ENCODE measurements at regions not wholly inside any gene's neighbourhood (a gene's known extent, or its start where the extent isn't known, plus 50 kb on each side); places are given as distances from the start of the nearest gene placed in this dataset.
A peak's percentile ranks its signal among the peaks of the same experiment; 100 is the strongest.
"Not testable (repeated sequence)": the region's sequence is repeated elsewhere in the genome, so short reads cannot be mapped to it uniquely, and the experiment has no call there.

DNA sequence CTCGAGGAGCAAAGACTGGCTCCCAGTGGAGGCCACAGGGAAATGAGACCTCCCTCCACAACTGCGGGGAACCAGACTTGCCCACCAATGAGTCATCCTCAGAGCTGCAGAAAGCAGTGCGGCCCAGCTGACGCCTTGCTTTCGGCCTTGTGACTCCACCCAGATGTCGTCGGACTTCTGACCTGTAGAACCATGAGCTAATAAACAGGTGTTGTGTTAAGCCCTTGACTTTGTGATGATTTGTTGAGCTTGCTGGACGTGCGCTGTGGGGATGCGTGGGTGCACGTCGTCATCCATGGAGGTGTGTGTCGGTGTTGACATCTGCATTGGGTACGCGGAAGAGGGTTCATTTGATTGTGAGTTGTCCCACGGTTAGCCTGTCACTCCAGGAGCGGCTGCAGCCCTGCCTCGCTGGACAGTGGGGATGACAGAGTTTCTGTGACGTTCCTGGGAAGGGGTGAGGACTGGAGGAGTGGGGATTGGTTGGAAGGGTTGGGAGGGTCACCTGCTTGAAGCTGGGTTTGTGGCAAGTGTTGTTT lies 154.1 kb downstream of the SH3BP4 start:
- no peak for DNase-seq (ENCODE audit: low spot score)

DNA sequence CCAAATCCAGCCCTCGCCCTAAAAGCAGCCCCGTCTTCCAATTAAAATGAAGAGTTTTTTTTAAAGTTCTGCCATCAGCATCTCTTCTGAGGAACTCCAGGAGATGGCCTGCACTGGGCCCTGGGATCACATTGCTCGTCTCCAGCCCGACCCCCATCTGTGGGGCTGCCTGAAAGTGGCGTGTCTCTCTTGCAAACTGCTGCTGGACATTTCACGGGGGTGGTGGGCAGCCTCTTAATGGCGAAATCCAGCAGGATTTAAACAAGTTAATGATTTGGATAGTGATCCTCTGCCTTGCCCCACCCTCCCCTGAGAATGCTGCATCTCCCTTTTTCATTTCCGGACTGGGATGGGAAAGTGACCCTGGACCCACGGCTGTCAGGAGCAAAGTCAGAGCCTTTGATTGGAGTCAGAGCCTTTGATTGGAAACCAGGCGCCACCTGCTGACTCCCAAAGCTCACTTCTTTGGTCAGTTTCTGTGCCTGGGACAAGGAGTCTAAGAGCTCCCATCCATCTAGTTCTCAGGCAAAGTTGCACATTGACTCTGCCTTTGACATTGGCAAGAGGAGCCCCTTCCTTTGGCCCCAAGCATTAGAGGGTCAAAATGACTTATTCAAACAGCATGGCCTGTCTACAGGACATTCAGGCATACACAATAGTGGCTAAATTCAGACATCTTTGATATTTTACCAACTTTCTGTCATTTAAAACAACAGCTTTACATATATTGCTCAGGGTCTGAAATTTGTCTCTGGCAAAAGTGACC lies 155.2 kb downstream of the SH3BP4 start:
- DNase-seq (ENCODE audit: low spot score): peak; percentile 66

DNA sequence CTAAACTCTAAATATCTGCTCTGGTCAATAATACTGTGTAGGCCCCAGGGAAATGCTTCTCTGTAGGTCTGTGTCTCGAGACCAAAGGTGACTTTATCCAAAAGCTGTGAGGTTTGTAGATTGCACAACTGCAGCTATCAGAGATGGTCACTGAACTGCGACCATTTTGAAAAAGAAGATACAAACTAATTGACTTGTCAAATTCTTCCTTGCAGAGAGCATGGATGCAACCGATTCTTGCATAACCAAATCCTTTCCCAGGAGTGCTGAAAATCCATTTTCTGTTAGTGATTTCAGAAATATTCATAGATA lies 155.8 kb downstream of the SH3BP4 start:
- DNase-seq (ENCODE audit: low spot score): no peak

DNA sequence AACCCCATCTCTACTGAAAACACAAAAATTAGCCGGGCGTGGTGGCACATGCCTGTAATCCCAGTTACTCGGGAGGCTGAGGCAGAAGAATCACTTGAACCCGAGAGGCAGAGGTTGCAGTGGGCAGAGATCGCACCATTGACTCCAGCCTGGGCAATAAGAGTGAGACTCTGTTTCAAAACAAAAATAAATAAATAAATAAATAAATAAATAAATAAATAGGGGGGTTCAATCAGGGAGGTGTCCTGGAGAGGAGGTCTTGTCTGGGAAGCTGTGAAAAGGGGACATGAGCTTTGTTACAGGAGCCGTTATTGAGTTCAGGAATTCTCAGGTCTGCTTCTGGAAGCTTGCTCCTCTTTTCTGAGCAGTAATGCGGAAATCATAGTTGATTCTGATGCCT lies 157.7 kb downstream of the SH3BP4 start:
- not testable (repeated sequence) for DNase-seq (ENCODE audit: low spot score)

DNA sequence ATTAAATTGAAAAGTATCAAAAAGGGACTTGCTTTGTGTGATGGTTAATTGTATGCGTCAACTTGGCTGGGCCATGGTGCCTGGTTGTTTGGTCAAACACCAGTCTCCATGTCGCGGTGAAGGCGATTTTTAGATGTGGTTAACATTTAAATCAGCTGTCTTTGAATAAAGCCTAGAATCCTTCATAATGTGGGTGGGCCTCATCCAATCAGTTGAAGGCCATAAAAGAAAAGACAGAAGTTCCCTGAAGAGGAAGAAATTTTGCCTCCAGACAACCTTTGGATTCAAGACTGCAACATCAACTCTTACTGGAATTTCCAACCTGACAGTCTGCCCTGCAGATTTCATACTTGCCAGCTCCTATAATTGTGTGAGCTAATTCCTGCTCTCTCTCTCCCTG lies 160.5 kb downstream of the SH3BP4 start:
- DNase-seq (ENCODE audit: low spot score): no peak

DNA sequence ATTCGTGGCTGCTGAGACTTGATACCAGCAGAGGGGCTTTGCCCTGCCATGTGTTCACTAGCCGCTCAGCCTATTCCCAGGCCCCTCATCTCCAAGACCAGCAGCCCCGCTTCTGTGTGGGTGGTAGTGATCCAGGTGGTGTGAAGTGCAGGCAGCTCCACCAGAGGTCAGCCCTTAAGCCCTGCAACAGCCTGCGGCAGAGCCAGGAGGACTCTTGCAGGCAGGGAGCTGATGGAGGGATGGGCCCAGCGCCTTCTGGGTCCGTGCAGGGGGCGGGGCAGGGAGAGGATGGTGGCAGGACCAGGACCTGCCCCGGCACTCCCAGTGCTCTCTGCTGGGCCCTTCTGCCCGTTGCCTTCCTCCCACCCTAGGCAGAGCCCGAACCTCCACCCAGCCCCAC lies 162.0 kb downstream of the SH3BP4 start:
- no peak for DNase-seq (ENCODE audit: low spot score)

DNA sequence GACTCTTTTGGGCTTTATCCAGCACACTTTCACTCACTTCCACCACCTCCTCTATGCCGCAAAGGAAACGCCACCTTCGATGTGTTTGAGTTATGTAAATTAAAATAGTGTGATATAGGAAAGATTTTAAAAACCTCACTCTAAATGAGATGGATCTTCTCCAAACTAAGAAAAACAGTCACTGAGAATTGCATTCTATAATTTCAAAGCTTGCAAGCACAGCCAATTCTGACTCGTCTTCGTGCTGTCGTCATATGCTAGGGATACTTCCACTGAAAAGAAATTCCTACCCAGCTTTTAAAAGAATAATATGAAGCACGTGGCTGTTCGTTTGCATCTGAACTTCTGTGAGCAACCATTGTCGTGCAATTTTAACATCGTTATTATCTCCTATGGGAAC lies 162.5 kb downstream of the SH3BP4 start:
- DNase-seq (ENCODE audit: low spot score): no peak

DNA sequence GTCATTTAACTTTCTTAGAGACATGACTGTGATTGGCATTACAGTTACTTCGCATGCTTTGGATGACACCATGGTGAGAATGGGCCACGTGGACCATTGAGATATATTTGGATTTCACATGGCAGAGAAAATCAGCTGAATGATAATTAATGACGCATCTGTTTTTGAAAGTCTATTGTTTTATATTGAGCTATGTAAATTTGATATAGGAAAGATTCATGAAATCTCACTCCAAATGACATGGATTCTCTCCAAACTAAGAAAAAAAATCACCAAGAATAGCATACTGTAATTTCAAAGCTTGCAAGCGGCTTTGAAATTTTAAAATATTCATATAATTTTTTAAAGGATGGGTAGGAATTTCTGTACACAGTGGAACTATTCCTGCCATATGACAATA lies 163.7 kb downstream of the SH3BP4 start:
- no peak for DNase-seq (ENCODE audit: low spot score)

DNA sequence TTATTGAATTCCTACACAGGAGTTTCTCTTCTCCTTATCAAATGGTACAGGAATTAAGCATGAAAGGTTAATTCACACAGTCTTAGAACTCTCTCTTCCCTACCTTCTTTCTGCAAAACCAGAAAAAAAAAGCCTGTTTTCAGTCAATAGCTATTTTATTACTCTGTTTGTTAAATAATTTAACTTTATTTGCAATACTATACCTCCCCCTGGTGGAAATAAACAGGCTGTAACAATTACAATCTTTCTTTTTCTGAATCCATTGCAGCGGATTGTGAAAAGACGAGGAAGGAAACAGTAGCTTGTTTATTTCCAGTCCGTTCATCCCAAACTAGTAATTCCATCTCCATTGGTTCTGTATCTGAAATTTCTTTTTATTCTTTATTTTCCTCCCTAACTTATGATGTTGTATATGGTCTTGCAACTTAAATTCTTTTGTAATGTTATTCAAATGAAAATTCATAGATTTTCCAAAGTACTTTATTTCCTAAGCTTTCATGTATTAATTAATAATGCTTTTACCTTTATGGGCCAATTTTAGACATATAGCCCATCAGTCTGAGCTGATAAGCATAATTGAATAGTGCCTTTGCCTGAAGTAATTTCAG lies 165.2 kb downstream of the SH3BP4 start:
- no peak for DNase-seq (ENCODE audit: low spot score)

DNA sequence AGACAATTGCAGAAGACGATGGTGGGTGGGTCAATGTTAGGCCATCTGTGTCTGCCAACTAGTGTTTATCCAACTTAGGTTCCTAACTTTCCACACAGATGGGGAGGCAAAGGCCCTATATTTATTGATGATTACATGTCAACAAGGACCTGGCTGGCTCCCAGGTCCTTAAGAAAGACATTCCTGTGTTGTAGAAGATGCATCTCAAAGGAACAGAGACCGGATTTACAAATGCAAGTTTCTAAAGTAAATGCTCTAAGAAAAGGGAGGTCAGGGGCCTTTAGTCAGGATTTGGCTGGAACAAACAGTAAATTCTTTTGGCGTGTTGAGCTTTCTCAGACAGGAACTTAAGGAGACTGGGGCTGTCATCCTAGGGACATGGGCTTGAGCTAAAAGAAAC lies 175.0 kb downstream of the SH3BP4 start:
- no peak for DNase-seq (ENCODE audit: low spot score)

DNA sequence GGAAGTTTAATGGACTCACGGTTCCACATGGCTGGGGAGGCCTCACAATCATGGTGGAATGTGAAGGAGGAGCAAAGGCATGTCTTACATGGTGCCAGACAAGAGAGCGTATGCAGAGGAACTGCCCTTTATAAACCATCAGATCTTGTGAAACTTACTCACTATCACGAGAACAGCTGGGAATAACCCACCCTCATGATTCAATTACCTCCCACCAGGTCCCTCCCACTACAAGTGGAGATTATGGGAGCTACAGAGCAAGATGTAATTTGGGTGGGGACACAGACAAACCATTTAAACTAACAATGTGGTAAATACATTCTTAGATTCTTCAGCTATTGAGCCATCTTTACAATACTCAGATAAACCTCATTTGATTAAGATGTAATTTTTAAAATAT lies 176.1 kb downstream of the SH3BP4 start:
- DNase-seq (ENCODE audit: low spot score): no peak

DNA sequence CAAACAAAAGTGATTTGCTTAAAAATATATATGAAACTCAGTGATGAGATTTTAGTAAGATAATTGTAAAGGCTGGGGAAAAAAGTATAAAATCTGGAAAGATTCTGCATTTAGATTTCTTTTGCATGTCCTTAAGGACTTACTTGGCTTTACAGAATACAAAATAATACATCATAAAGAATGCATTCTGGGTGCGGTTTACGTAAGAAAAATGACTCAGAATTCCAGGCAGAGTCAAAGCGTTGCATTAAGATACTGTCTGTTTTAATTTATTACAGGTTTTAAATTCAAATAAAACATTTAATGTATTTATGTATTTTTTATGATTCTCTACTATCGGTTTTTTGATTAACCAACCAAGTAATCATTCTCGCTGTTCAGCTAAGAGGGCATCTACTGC lies 178.0 kb downstream of the SH3BP4 start:
- no peak for DNase-seq (ENCODE audit: low spot score)

DNA sequence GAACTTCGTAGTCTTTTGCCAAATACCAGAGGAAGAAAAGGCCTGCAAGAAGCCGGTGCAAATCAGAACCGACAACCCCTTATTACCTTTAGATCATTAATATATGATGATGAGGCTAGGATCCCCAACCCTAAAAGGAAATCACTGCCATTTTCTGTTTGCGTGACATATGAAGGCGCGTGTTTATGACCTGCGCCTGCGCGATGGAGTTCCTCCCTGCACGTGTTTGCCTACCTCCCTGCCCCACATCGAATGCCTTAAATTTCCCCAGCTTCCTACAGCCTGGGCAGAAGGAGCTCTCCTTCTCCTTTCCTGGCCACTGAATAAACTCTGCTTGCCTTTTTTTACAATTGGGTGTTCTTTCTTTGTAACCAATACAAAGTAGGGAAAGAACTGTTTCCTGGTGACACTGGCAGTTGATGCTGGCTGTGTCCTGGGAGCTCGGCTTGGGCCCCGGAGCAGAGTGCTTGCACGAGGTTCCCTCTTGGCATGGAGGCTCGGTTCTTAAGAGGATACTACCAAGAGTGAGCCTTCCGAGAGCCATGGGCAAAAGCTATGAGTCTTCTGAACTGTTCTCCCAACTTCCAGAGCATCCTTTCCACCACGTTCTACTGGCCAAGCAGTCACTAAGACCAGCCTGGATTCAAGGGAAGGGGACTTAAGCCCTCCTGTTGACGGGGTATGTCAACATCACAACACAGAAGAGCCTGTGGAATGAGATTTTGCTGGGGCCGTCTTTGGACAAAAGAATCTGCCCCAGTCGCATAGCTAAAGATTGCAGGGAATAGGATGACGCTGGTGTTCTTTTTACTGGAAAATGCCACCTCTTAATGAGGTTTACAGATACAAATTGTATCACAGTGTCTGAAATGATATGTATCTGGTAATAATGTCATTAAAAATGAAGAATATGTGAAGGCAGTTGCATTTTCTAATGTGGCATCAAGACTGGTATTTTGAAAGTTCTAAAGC lies 179.8 kb downstream of the SH3BP4 start:
- no peak for DNase-seq (ENCODE audit: low spot score)

DNA sequence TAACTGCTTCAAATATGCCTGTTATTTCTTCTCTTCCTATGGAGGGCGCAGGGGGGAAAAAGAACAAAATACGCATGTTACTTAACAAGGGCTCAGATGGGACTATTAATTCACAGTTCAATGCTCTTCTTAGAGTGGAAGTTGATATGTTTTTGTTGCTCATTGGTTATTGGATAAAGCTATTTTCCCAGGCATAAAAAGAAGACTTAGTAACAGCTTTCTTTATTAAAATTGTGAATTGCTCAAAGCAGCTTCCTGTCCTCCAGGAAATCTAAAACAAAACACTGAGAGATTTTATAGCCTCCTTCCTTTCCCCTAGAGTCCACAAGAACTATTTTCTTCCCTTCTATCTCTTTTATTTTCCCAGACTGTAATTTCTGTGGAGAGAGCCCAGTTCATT lies 180.8 kb downstream of the SH3BP4 start:
- no peak for DNase-seq (ENCODE audit: low spot score)

DNA sequence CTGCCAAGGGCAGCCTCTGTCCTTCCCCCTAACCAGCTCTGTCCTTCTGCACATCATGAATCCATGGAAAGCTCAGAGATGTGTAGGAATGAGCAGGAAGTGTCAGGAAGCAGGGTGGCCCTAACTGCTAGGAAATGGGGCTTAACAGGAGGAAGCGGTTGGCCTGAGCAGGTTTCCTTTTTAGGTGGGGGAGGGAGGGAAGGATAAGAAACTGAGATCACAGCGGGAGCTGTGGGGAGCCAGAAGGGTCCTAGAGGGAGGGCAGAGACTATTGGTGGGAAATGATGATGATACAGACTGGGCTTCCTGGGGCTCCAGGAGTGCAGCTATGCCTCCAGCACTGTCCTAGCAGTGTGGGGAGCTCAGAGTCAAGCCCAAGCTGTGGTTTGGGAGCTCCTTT lies 182.0 kb downstream of the SH3BP4 start:
- no peak for DNase-seq (ENCODE audit: low spot score)

DNA sequence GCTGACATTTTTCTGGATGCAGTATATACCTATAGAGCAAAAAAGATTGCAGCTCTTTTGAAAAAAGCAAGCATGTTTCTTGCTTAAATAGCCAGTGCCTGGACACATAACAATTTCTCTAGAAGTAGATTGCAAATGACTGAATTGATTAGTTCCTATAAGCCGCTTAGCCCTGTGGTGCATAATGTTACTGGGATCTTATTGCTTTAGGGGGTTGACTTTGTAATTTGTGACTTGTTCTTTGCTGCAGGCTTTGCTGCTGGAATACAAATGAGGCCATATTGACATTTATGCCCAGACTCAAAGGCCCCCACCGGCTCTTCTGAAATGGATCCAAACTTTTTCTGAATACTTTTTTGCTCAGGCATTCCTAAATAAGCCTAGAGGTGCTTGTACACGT lies 182.6 kb downstream of the SH3BP4 start:
- no peak for DNase-seq (ENCODE audit: low spot score)

DNA sequence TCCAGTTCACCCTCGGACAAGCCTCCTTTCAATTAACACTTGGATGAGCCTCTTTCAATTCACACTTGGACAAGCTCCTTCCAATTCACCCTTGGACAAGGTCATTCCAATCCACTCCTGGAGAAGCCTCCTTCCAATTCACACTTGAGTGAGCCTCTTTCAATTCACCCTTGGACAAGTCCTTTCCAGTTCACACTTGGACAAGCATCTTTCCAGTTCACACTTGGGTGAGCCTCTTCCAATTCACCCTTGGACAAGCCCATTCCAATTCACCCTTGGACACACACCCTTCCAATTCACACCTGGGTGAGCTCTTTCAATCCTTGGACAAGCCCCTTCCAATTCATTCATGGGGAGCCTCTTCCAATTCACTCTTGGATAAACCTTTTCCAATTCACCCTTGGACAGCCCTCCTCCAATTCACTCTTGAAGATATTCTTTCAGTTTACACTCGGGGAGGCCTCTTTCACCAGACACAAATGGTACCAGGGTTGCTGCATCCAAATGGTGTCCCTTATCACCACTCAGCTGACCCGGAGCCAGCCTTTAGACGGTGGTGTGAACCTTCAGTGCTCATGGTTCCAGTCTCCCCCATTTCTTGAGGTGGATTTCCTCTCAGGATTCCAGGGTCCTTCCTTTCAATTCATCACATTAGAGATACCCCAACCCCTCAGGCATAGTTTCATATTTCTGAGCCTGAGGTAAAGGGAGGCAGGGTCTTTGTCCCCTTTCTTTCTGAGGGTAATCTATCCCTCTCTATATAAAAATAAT lies 183.6 kb downstream of the SH3BP4 start:
- DNase-seq (ENCODE audit: low spot score): no peak

DNA sequence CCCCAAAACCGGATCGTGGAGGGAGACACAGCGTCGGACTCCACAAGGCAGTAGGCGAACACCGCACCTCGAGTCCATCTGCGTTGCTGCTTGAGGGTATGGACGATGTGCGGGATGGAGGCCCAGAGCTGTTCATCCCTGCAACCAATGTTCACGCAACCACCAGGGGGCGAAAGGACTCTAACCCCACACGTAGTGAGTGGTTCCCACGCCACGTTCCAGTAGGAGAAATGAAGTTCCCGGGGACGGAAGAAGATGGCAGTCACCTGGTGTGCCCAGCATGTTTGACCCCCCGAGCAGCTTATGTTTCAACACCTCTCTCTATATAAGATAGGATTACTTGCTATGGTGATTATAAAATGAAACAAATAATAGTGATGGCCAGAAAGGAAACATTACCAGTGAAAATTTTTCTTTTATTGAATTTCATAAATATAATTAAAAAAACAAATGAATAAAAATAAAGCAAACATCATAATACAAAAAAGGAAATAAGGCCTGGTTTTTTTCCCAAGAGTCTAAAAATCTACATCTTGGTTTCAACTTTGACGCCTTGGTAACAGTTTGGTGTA lies 184.3 kb downstream of the SH3BP4 start:
- DNase-seq (ENCODE audit: low spot score): peak; percentile 56

DNA sequence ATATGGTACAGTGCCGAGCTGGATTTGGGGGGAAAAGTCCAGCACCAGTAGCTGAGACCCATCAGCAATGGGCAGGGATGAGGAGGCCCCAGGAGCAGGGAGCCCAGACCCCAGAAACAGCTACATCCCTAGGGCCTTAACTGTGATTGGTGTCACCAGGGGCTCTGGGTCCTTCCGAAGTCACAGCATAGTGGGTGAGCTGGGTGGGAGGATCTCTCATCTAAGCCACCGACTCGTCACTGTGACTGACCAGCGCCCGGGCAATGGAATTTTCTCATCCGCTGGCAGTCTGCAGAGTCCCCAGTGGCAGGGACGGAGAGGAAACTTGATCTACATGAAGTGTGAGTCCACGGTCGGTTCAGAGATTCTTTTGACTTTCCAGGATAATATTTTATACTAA lies 186.5 kb downstream of the SH3BP4 start:
- DNase-seq (ENCODE audit: low spot score): no peak

DNA sequence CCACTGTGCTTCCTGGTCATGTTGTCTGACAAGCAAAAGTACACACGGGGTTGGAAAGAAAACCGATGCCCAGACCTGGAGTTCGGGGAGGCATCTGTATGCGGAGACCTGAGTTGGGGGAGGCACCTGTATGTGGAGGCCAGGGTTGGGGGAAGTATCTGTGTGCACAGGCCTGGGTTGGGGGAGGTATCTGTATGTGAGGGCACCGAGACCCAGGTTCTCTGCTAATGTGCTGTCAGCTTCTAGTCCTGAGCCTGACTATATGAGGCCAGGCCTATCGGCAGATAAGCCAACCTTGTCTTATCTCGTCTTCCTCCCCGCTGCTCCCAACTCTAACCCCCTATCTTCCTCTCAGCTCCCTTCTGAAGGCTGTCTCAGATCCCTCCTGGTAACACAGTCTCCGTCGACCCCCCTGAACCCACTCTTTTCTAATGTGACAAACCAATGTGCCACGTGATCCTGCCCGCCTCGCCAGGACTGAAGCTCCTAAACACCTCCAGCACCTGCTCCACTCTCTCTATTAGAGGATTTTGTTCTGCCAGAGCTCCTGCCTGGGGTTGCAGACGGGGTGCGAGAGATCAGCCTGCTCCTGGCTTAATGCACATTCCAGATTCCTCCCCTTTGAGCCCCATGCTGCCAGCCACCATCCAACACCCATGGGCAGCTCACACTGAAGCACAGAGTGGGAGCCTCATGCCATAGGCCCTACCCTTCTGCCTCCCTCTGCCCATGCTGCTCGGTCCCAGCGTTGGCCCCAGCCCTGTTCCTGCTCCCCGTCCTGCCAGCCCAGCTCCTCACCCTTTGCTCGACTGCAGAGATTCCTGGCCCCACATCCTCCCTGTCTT lies 188.4 kb downstream of the SH3BP4 start:
- no peak for DNase-seq (ENCODE audit: low spot score)

DNA sequence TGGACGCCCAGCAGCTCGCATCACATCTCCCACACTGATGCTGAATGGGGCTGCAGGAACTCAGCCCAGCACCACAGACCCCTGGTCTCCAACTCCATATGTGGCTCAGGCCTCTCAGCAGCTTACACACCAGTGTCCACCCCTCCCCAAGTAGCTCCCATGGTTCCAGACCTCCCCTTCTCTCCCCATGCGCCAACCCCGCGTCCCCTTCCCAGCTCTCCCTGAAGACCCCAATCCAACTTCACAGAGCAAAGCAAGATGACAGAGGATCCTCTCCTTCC lies 188.9 kb downstream of the SH3BP4 start:
- no peak for DNase-seq (ENCODE audit: low spot score)

Measured in HuH-7.5 (cell line).